ENCODE measurements at regions not wholly inside any gene's neighbourhood (a gene's known extent, or its start where the extent isn't known, plus 50 kb on each side); places are given as distances from the start of the nearest gene placed in this dataset.

GRCh38 chr2:107248932-107249331 lies 363.0 kb upstream of the ST6GAL2 start:
- no peak for DNase-seq

- no peak for DNase-seq
Measured at GRCh38 chr2:107255744-107256143, 369.8 kb upstream of the ST6GAL2 start.

- DNase-seq, result no peak
Measured at GRCh38 chr2:107258531-107259407, 372.8 kb upstream of the ST6GAL2 start.

GRCh38 chr2:107259408-107260195 lies 373.6 kb upstream of the ST6GAL2 start:
- no peak for DNase-seq

GRCh38 chr2:107263628-107264027 lies 377.7 kb upstream of the ST6GAL2 start:
- DNase-seq, result no peak

- no peak for DNase-seq
Measured at GRCh38 chr2:107264184-107264583, 378.2 kb upstream of the ST6GAL2 start.

- no peak for DNase-seq
Measured at GRCh38 chr2:107266555-107266954, 380.6 kb upstream of the ST6GAL2 start.

GRCh38 chr2:107267086-107267485 lies 381.1 kb upstream of the ST6GAL2 start:
- no peak for DNase-seq

- DNase-seq, result no peak
Measured at GRCh38 chr2:107276034-107276433, 390.1 kb upstream of the ST6GAL2 start.

- no peak for DNase-seq
Measured at GRCh38 chr2:107278672-107279071, 392.7 kb upstream of the ST6GAL2 start.

- DNase-seq, result no peak
Measured at GRCh38 chr2:107281637-107282036, 395.7 kb upstream of the ST6GAL2 start.

- no peak for DNase-seq
Measured at GRCh38 chr2:107282135-107282534, 396.2 kb upstream of the ST6GAL2 start.

GRCh38 chr2:107285621-107286299 lies 399.8 kb upstream of the ST6GAL2 start:
- no peak for DNase-seq

GRCh38 chr2:107290041-107290440 lies 404.1 kb upstream of the ST6GAL2 start:
- DNase-seq, result no peak

- DNase-seq, result no peak
Measured at GRCh38 chr2:107303964-107304363, 418.0 kb upstream of the ST6GAL2 start.

- DNase-seq, result no peak
Measured at GRCh38 chr2:107305966-107306365, 420.0 kb upstream of the ST6GAL2 start.

- no peak for DNase-seq
Measured at GRCh38 chr2:107306881-107307280, 420.9 kb upstream of the ST6GAL2 start.

- no peak for DNase-seq
Measured at GRCh38 chr2:107308835-107309234, 422.9 kb upstream of the ST6GAL2 start.

GRCh38 chr2:107312240-107312639 lies 426.3 kb upstream of the ST6GAL2 start:
- DNase-seq, result no peak

- no peak for DNase-seq
Measured at GRCh38 chr2:107313316-107313715, 427.3 kb upstream of the ST6GAL2 start.

- DNase-seq, result no peak
Measured at GRCh38 chr2:107320881-107321280, 434.9 kb upstream of the ST6GAL2 start.

GRCh38 chr2:107322416-107322815 lies 436.4 kb upstream of the ST6GAL2 start:
- DNase-seq, result no peak

GRCh38 chr2:107323946-107324565 lies 438.1 kb upstream of the ST6GAL2 start:
- no peak for DNase-seq

Data from NCI-H1048 (cell line).